IMR-90 (cell line): ENCODE measurements at regions not wholly inside any gene's neighbourhood (a gene's known extent, or its start where the extent isn't known, plus 50 kb on each side); places are given as distances from the start of the nearest gene placed in this dataset.

Experiments used
- ATAC-seq: fragments of 200-7000 bp; cut with Tn5 transposase; 2 replicates; pipeline ENCODE4 v1.9.1; 2020; ENCODE audit warnings: low read depth, mild to moderate bottlenecking, moderate library complexity
- BruUV-seq: library from RNA; stranded (reverse); fragments of 400-500 nt; replicated peaks from 2 replicates; lab custom pipeline; 2021; lab: Mats Ljungman, UMichigan
- CTCF ChIA-PET: fragments of 300-600 bp; formaldehyde crosslinking; extraction: SDS; loops from one replicate; lab custom pipeline; 2021; ENCODE audit warnings: antibody characterized with exemption; lab: Yijun Ruan, JAX
- POLR2A ChIA-PET: fragments of 300-600 bp; sonication (Branson Sonifier 250); formaldehyde crosslinking; loops from one replicate; lab custom pipeline; 2022; ENCODE audit warnings: antibody characterized with exemption; ENCODE audit not compliant: unreplicated experiment; lab: Charles Lee
- DNase-seq: peaks from one replicate; pipeline ENCODE4 v3.0.0; 2013
- H2AFZ ChIP-seq: replicated peaks from 2 replicates; pipeline ENCODE3; 2013; ENCODE audit warnings: low read length, mild to moderate bottlenecking; ENCODE audit not compliant: poor library complexity
- H2AK5ac ChIP-seq: 2 replicates; pipeline ENCODE4 v1.6.1; 2013; ENCODE audit warnings: low read depth, low read length, inconsistent platforms
- H2AK9ac ChIP-seq: replicated peaks from 2 replicates; pipeline ENCODE3; 2013; ENCODE audit warnings: mild to moderate bottlenecking, low read depth, low read length, moderate library complexity; ENCODE audit not compliant: poor library complexity
- H2BK120ac ChIP-seq: 2 replicates; pipeline ENCODE4 v1.6.1; 2013; ENCODE audit warnings: low read depth, low read length, inconsistent platforms
- H2BK15ac ChIP-seq: 3 replicates; pipeline ENCODE4 v1.6.1; 2013; ENCODE audit warnings: low read depth, low read length, inconsistent platforms
- H2BK20ac ChIP-seq: 2 replicates; pipeline ENCODE4 v1.6.1; 2013; ENCODE audit warnings: low read depth, mild to moderate bottlenecking, inconsistent platforms, low read length, moderate library complexity
- H2BK5ac ChIP-seq: 2 replicates; pipeline ENCODE4 v1.6.1; 2013; ENCODE audit warnings: mild to moderate bottlenecking, low read depth, low read length, inconsistent platforms; ENCODE audit not compliant: poor library complexity, severe bottlenecking
- H3K14ac ChIP-seq: replicated peaks from 2 replicates; pipeline ENCODE4 v1.6.1; 2013; ENCODE audit warnings: low read depth, low read length, inconsistent platforms
- H3K18ac ChIP-seq: 2 replicates; pipeline ENCODE4 v1.6.1; 2013; ENCODE audit warnings: low read depth, low read length, control low read depth
- H3K23ac ChIP-seq: 2 replicates; pipeline ENCODE4 v1.6.1; 2013; ENCODE audit warnings: low read depth, low read length, inconsistent platforms
- H3K27ac ChIP-seq: 2 replicates; pipeline ENCODE4 v1.5.1; 2013; ENCODE audit warnings: mild to moderate bottlenecking, control low read depth, low read length; ENCODE audit not compliant: insufficient read depth
- H3K27me3 ChIP-seq: 2 replicates; pipeline ENCODE4 v1.6.1; 2013; ENCODE audit warnings: low read length; ENCODE audit not compliant: control insufficient read depth, insufficient read depth
- H3K36me3 ChIP-seq: 2 replicates; pipeline ENCODE4 v1.6.1; 2013; ENCODE audit warnings: low read length, mixed read lengths; ENCODE audit not compliant: control insufficient read depth, insufficient read depth
- H3K4ac ChIP-seq: 2 replicates; pipeline ENCODE4 v1.6.1; 2013; ENCODE audit warnings: low read depth, low read length, inconsistent platforms
- H3K4me1 ChIP-seq: 2 replicates; pipeline ENCODE4 v1.6.1; 2013; ENCODE audit warnings: low read length, mixed read lengths; ENCODE audit not compliant: control insufficient read depth, insufficient read depth
- H3K4me2 ChIP-seq: 2 replicates; pipeline ENCODE4 v1.6.1; 2013; ENCODE audit warnings: low read depth, mild to moderate bottlenecking, control low read depth, low read length, moderate library complexity
- H3K4me3 ChIP-seq: 2 replicates; pipeline ENCODE4 v1.5.1; 2013; ENCODE audit warnings: low read depth, mild to moderate bottlenecking, control low read depth, low read length, moderate library complexity; ENCODE audit not compliant: insufficient read depth
- H3K56ac ChIP-seq: 2 replicates; pipeline ENCODE4 v1.6.1; 2013; ENCODE audit warnings: low read length, inconsistent platforms; ENCODE audit not compliant: insufficient read depth; ENCODE audit errors: extremely low read depth
- H3K79me1 ChIP-seq, 2 experiments: 2 replicates each; pipeline ENCODE4 v1.6.1; 2013; ENCODE audit warnings: low read length in 2 of 2, inconsistent platforms in 1 of 2, low read depth in 1 of 2
- H3K9ac ChIP-seq: 2 replicates; pipeline ENCODE4 v1.6.1; 2013; ENCODE audit warnings: low read depth, low read length, control low read depth
- H3K9me1 ChIP-seq: 2 replicates; pipeline ENCODE4 v1.6.1; 2013; ENCODE audit warnings: low read length, inconsistent platforms; ENCODE audit not compliant: insufficient read depth
- H3K9me3 ChIP-seq: 2 replicates; pipeline ENCODE4 v1.6.1; 2013; ENCODE audit warnings: low read length; ENCODE audit not compliant: control insufficient read depth, insufficient read depth
- H4K20me1 ChIP-seq: 2 replicates; pipeline ENCODE4 v1.6.1; 2013; ENCODE audit warnings: low read length, inconsistent platforms; ENCODE audit not compliant: insufficient read depth
- H4K5ac ChIP-seq: 2 replicates; pipeline ENCODE4 v1.6.1; 2013; ENCODE audit warnings: mild to moderate bottlenecking, low read depth, low read length, control low read depth
- H4K8ac ChIP-seq, 2 experiments: 2 replicates each; pipeline ENCODE4 v1.6.1; 2013; ENCODE audit warnings: low read depth in 2 of 2, low read length in 2 of 2, control low read depth in 1 of 2, inconsistent platforms in 1 of 2
- H4K91ac ChIP-seq: 2 replicates; pipeline ENCODE4 v1.6.1; 2013; ENCODE audit warnings: low read depth, low read length, inconsistent platforms; ENCODE audit not compliant: insufficient read depth
- BHLHE40 ChIP-seq: fragments of 150-350 bp; IDR thresholded peaks from 2 replicates; pipeline ENCODE4 v1.6.1; 2016; ENCODE audit warnings: mild to moderate bottlenecking, low read depth, low read length
- CEBPB ChIP-seq: IDR thresholded peaks from 2 replicates; pipeline ENCODE4 v1.6.1; 2012; ENCODE audit warnings: low read depth, low read length, improper control_type of control experiment
- CHD1 ChIP-seq: IDR thresholded peaks from 2 replicates; pipeline ENCODE4 v1.6.1; 2012; ENCODE audit warnings: low read depth, low read length, improper control_type of control experiment
- FOS ChIP-seq: fragments of 150-350 bp; IDR thresholded peaks from 2 replicates; pipeline ENCODE4 v1.6.1; 2016; ENCODE audit warnings: low read depth, low read length
- MAFK ChIP-seq: IDR thresholded peaks from 2 replicates; pipeline ENCODE4 v1.6.1; 2012; ENCODE audit warnings: low read depth, low read length, improper control_type of control experiment
- MAZ ChIP-seq: IDR thresholded peaks from 2 replicates; pipeline ENCODE4 v1.6.1; 2012; ENCODE audit warnings: low read depth, mild to moderate bottlenecking, low read length, improper control_type of control experiment, moderate library complexity, borderline replicate concordance
- MXI1 ChIP-seq: IDR thresholded peaks from 2 replicates; pipeline ENCODE4 v1.6.1; 2012; ENCODE audit warnings: low read depth, mild to moderate bottlenecking, low read length, moderate library complexity, borderline replicate concordance
- NFE2L2 ChIP-seq: fragments of 150-350 bp; IDR thresholded peaks from 2 replicates; pipeline ENCODE4 v1.6.1; 2016; ENCODE audit warnings: low read depth, mild to moderate bottlenecking, low read length
- POLR2A ChIP-seq: IDR thresholded peaks from 2 replicates; pipeline ENCODE4 v1.6.1; 2012; ENCODE audit warnings: mild to moderate bottlenecking, low read depth, low read length
- RAD21 ChIP-seq: IDR thresholded peaks from 2 replicates; pipeline ENCODE4 v1.6.1; 2012; ENCODE audit warnings: low read length, improper control_type of control experiment
- RCOR1 ChIP-seq: IDR thresholded peaks from 2 replicates; pipeline ENCODE4 v1.6.1; 2012; ENCODE audit warnings: mild to moderate bottlenecking, low read length, improper control_type of control experiment; ENCODE audit not compliant: insufficient replicate concordance
- RFX5 ChIP-seq: IDR thresholded peaks from 2 replicates; pipeline ENCODE4 v1.8.0; 2012; ENCODE audit warnings: low read depth, mild to moderate bottlenecking, low read length, moderate library complexity
- SMC3 ChIP-seq: fragments of 150-350 bp; IDR thresholded peaks from 2 replicates; pipeline ENCODE4 v1.6.1; 2016; ENCODE audit warnings: low read depth, mild to moderate bottlenecking, antibody characterized with exemption, low read length, moderate library complexity
- WGBS, 2 experiments: methylation state at CpG; one replicate each; pipeline versions ENCODE4 v1.1.5 to v1.1.7; 2013; ENCODE audit warnings: missing lambda C conversion rate in 2 of 2; ENCODE audit not compliant: insufficient read length in 1 of 2; ENCODE audit errors: extremely low coverage in 2 of 2; 5-methylcytosine and 5-hydroxymethylcytosine counted together
- dilution Hi-C: fragments of 300-500 bp; cut with HindIII; formaldehyde crosslinking; loops from one replicate; pipeline ENCODE4 v1.14.3; 2018; ENCODE audit warnings: low sequenced_read_pairs; ENCODE audit not compliant: unreplicated experiment
- in situ Hi-C: fragments of 300-500 bp; cut with MboI; formaldehyde crosslinking; loops from 3 replicates; pipeline ENCODE4 v1.14.3; 2019; ENCODE audit warnings: low sequenced_read_pairs, inconsistent platforms, mixed read lengths
- intact Hi-C: fragments of 100-400 bp; cut with micrococcal nuclease; formaldehyde crosslinking; loops from 2 replicates; pipeline ENCODE4 v1.10.0; 2022
- TF ChIP-seq, protein P1 (sequence below): fragments of 150-350 bp; IDR thresholded peaks from 2 replicates; pipeline ENCODE4 v1.6.1; 2017; ENCODE audit warnings: mild to moderate bottlenecking, antibody characterized with exemption, low read length, low read depth
- TF ChIP-seq, protein P2 (sequence below): fragments of 150-350 bp; IDR thresholded peaks from 2 replicates; pipeline ENCODE4 v1.6.1; 2016; ENCODE audit warnings: low read depth, mild to moderate bottlenecking, low read length, moderate library complexity, borderline replicate concordance
- TF ChIP-seq, protein P3 (sequence below): conservative IDR thresholded peaks from 2 replicates; pipeline ENCODE4 v1.5.1; 2012; ENCODE audit warnings: mild to moderate bottlenecking, low read depth, low read length, improper control_type of control experiment

DNA sequence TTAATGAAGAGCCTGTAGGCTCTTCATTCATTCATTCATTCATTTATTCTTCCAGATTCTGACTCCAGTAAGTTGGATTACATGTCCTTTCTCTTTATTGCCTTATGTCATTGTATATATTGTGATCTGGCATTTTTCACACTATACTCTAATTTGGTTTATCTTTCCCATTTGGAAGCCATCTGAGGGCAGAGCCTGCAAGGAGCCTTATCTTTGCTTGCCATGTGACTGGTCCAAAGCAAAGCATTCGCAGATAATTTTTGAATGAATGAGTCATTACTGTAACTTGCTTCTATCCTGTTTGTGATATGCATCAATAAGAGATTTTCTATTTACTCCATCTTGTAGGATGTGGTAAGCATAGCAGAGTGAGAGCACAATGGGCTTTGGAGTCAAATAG lies 108.4 kb upstream of the DAB1 start:
- no peaks in the 10 kb centered on the region for H3K9me1 ChIP-seq
- no peak overlapping the region for H2AFZ ChIP-seq
- no peak overlapping the region for H3K27ac ChIP-seq
- no peak overlapping the region for H2BK120ac ChIP-seq
- in situ Hi-C loops, result no loop called here
- BruUV-seq, result no TSS peak
- intact Hi-C loops, result no loop called here
- H2AK5ac ChIP-seq, result no peak overlapping the region
- no peak overlapping the region for H4K91ac ChIP-seq
- H3K23ac ChIP-seq, result no peak overlapping the region
- no peaks in the 10 kb centered on the region for H3K4me1 ChIP-seq
- no peak overlapping the region for H4K8ac ChIP-seq
- no peaks in the 10 kb centered on the region for H3K36me3 ChIP-seq
- H4K5ac ChIP-seq, result no peak overlapping the region
- ATAC-seq (no peak), DNase-seq (no peak)
- TF ChIP-seq CEBPB (no peak), RAD21 (no peak), RCOR1 (no peak), MXI1 (no peak), CHD1 (no peak), MAZ (no peak), POLR2A (no peak), NFE2L2 (no peak), RFX5 (no peak), MAFK (no peak), SMC3 (no peak), FOS (no peak), BHLHE40 (no peak)
- TF ChIP-seq, protein P1, sequence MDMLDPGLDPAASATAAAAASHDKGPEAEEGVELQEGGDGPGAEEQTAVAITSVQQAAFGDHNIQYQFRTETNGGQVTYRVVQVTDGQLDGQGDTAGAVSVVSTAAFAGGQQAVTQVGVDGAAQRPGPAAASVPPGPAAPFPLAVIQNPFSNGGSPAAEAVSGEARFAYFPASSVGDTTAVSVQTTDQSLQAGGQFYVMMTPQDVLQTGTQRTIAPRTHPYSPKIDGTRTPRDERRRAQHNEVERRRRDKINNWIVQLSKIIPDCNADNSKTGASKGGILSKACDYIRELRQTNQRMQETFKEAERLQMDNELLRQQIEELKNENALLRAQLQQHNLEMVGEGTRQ, result no peak
- TF ChIP-seq, protein P2, sequence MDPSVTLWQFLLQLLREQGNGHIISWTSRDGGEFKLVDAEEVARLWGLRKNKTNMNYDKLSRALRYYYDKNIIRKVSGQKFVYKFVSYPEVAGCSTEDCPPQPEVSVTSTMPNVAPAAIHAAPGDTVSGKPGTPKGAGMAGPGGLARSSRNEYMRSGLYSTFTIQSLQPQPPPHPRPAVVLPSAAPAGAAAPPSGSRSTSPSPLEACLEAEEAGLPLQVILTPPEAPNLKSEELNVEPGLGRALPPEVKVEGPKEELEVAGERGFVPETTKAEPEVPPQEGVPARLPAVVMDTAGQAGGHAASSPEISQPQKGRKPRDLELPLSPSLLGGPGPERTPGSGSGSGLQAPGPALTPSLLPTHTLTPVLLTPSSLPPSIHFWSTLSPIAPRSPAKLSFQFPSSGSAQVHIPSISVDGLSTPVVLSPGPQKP, result no peak
- TF ChIP-seq, protein P3, sequence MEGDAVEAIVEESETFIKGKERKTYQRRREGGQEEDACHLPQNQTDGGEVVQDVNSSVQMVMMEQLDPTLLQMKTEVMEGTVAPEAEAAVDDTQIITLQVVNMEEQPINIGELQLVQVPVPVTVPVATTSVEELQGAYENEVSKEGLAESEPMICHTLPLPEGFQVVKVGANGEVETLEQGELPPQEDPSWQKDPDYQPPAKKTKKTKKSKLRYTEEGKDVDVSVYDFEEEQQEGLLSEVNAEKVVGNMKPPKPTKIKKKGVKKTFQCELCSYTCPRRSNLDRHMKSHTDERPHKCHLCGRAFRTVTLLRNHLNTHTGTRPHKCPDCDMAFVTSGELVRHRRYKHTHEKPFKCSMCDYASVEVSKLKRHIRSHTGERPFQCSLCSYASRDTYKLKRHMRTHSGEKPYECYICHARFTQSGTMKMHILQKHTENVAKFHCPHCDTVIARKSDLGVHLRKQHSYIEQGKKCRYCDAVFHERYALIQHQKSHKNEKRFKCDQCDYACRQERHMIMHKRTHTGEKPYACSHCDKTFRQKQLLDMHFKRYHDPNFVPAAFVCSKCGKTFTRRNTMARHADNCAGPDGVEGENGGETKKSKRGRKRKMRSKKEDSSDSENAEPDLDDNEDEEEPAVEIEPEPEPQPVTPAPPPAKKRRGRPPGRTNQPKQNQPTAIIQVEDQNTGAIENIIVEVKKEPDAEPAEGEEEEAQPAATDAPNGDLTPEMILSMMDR, result no peak
- no peaks in the 10 kb centered on the region for H3K27me3 ChIP-seq
- WGBS, 2 experiments, result no CpG with 5 or more reads among the region's 1 CpG
- ChIA-PET CTCF (no interaction called here), POLR2A (no interaction called here)
- no peak overlapping the region for H2AK9ac ChIP-seq
- dilution Hi-C loops, result no loop called here
- no peak overlapping the region for H3K56ac ChIP-seq
- no peak overlapping the region for H3K4me2 ChIP-seq
- H2BK5ac ChIP-seq, result no peak overlapping the region
- no peaks in the 10 kb centered on the region for H3K79me1 ChIP-seq
- no peak overlapping the region for H3K4me3 ChIP-seq
- H4K20me1 ChIP-seq, result no peaks in the 10 kb centered on the region
- no peak overlapping the region for H2BK20ac ChIP-seq
- H3K9me3 ChIP-seq, result no peaks in the 10 kb centered on the region
- no peak overlapping the region for H3K9ac ChIP-seq
- H3K18ac ChIP-seq, result no peak overlapping the region
- H2BK15ac ChIP-seq, result no peak overlapping the region
- no peak overlapping the region for H3K4ac ChIP-seq
- H3K14ac ChIP-seq, result no peak overlapping the region
